Astrocyte (in vitro differentiated cells and primary cell): ENCODE measurements at regions not wholly inside any gene's neighbourhood (a gene's known extent, or its start where the extent isn't known, plus 50 kb on each side); places are given as distances from the start of the nearest gene placed in this dataset.

Experiments
- DNase-seq: peaks from one replicate; pipeline ENCODE4 v3.0.0-alpha.2; 2010; ENCODE audit warnings: low read depth
- FAIRE-seq: peaks from 2 replicates; lab custom pipeline; 2011; peaks lifted over from hg19 to GRCh38; lab: Jason Lieb, UNC
- H2AFZ ChIP-seq: 2 replicates; pipeline ENCODE4 v1.6.0; 2012; ENCODE audit warnings: low read depth, low read length, inconsistent platforms
- H3K27ac ChIP-seq: 2 replicates; pipeline ENCODE4 v1.5.1; 2011; ENCODE audit warnings: low read depth, low read length, inconsistent platforms
- H3K27me3 ChIP-seq: 2 replicates; pipeline ENCODE4 v1.6.0; 2011; ENCODE audit warnings: low read length, inconsistent platforms; ENCODE audit not compliant: insufficient read depth
- H3K36me3 ChIP-seq: 2 replicates; pipeline ENCODE4 v1.5.1; 2011; ENCODE audit warnings: low read length, inconsistent platforms; ENCODE audit not compliant: insufficient read depth
- H3K4me1 ChIP-seq: 2 replicates; pipeline ENCODE4 v1.5.1; 2011; ENCODE audit warnings: low read length, inconsistent platforms; ENCODE audit not compliant: insufficient read depth
- H3K4me2 ChIP-seq: 2 replicates; pipeline ENCODE4 v1.6.0; 2012; ENCODE audit warnings: low read length, inconsistent platforms
- H3K4me3 ChIP-seq: 2 replicates; pipeline ENCODE4 v1.5.1; 2011; ENCODE audit warnings: low read depth, mild to moderate bottlenecking, low read length, inconsistent platforms; ENCODE audit not compliant: insufficient read depth
- H3K79me2 ChIP-seq: 2 replicates; pipeline ENCODE4 v1.6.0; 2012; ENCODE audit warnings: mild to moderate bottlenecking, low read length, inconsistent platforms; ENCODE audit not compliant: insufficient read depth
- H3K9ac ChIP-seq: 2 replicates; pipeline ENCODE4 v1.6.0; 2012; ENCODE audit warnings: mild to moderate bottlenecking, low read length, inconsistent platforms
- H3K9me3 ChIP-seq: 2 replicates; pipeline ENCODE4 v1.5.1; 2012; ENCODE audit warnings: low read depth, mild to moderate bottlenecking, low read length, inconsistent platforms; ENCODE audit not compliant: insufficient read depth
- H4K20me1 ChIP-seq: 2 replicates; pipeline ENCODE4 v1.6.0; 2012; ENCODE audit warnings: low read length, inconsistent platforms; ENCODE audit not compliant: insufficient read depth
- H3K27ac Mint-ChIP-seq: one replicate; pipeline ENCODE4 v1.8.0; 2021; ENCODE audit warnings: mild to moderate bottlenecking, mixed read lengths; ENCODE audit not compliant: unreplicated experiment
- H3K27me3 Mint-ChIP-seq: one replicate; pipeline ENCODE4 v1.8.0; 2021; ENCODE audit warnings: low read depth, mixed read lengths; ENCODE audit not compliant: unreplicated experiment
- H3K36me3 Mint-ChIP-seq: one replicate; pipeline ENCODE4 v1.8.0; 2021; ENCODE audit warnings: low read depth, mixed read lengths; ENCODE audit not compliant: unreplicated experiment
- H3K4me1 Mint-ChIP-seq: one replicate; pipeline ENCODE4 v1.8.0; 2021; ENCODE audit warnings: low read depth, mixed read lengths; ENCODE audit not compliant: unreplicated experiment
- H3K4me3 Mint-ChIP-seq: one replicate; pipeline ENCODE4 v1.8.0; 2021; ENCODE audit warnings: mild to moderate bottlenecking, moderate library complexity, mixed read lengths; ENCODE audit not compliant: unreplicated experiment
- H3K9me3 Mint-ChIP-seq: one replicate; pipeline ENCODE4 v1.8.0; 2021; ENCODE audit warnings: mild to moderate bottlenecking, mixed read lengths; ENCODE audit not compliant: unreplicated experiment
- CTCF ChIP-seq: IDR thresholded peaks from 2 replicates; pipeline ENCODE4 v1.5.1; 2011; ENCODE audit warnings: low read depth, mild to moderate bottlenecking, inconsistent platforms, low read length, moderate library complexity; ENCODE audit not compliant: insufficient read depth
- EZH2 ChIP-seq: IDR thresholded peaks from 2 replicates; pipeline ENCODE4 v1.6.1; 2012; ENCODE audit warnings: mild to moderate bottlenecking, low read length, inconsistent platforms; ENCODE audit not compliant: insufficient read depth

DNA sequence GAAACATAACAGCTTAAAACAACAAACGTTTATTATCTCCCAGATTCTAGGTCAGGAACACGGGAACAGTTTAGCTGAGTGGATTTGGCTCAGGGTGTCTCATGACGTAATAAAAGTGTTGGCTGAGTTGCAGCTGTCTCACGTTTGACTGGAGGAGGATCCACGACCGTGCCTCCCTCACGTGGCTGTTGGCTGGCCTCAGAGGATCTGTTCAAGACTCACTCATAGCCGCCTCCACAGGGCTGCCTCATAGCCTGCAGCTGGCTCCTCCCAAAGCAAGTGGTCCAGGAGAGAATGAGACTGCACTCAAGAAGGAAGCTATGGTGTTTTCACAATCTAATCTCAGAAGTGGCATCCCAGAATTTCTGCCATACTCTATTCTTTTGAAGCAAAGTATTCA, 167.1 kb downstream of the RPRM start:
- no peak overlapping the region for H3K27ac Mint-ChIP-seq
- no peak for FAIRE-seq

DNA sequence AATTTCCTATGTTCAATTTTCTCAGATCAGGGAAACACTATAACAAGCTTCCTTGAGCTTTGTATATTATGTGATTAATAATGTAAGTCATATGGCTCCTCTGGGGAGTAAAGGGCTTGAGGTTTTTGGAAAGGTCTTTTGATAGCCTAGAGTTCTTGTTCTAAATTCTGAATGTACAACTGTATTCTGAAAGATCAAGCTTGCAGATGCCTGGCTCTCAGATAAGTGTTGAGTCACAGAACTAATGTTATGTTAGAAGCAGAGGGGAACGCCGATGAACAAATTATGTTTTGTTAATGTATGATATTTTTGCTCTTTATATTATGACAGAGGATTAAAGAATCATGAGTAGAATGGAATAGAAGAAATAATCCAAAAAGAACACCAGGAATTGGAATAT, 170.1 kb downstream of the RPRM start:
- Mint-ChIP-seq H3K27me3 (no peaks in the 10 kb centered on the region), H3K4me3 (no peak overlapping the region), H3K4me1 (no peaks in the 10 kb centered on the region), H3K9me3 (no peaks in the 10 kb centered on the region), H3K36me3 (no peaks in the 10 kb centered on the region), H3K27ac (no peak overlapping the region)
- FAIRE-seq, result no peak
- Histone ChIP-seq H3K4me3 (no peak overlapping the region), H2AFZ (no peak overlapping the region), H3K9me3 (no peaks in the 10 kb centered on the region), H4K20me1 (no peaks in the 10 kb centered on the region), H3K79me2 (no peaks in the 10 kb centered on the region), H3K27ac (no peak overlapping the region), H3K4me1 (no peaks in the 10 kb centered on the region), H3K9ac (no peak overlapping the region), H3K36me3 (no peaks in the 10 kb centered on the region), H3K27me3 (no peaks in the 10 kb centered on the region), H3K4me2 (no peak overlapping the region)
- no peak for DNase-seq
- TF ChIP-seq EZH2 (no peak), CTCF (no peak)

More for the DNA sequence above, 167.1 kb downstream of the RPRM start:
- H3K27me3 ChIP-seq, result no peaks in the 10 kb centered on the region
- DNase-seq, result no peak
- TF ChIP-seq CTCF (no peak), EZH2 (no peak)
- H3K4me3 Mint-ChIP-seq, result no peak overlapping the region
- no peaks in the 10 kb centered on the region for H3K9me3 ChIP-seq
- no peaks in the 10 kb centered on the region for H3K4me1 ChIP-seq
- no peak overlapping the region for H3K4me3 ChIP-seq
- no peak overlapping the region for H3K4me2 ChIP-seq
- H3K4me1 Mint-ChIP-seq, result no peaks in the 10 kb centered on the region
- no peak overlapping the region for H3K27ac ChIP-seq
- H3K79me2 ChIP-seq, result no peaks in the 10 kb centered on the region
- H3K36me3 Mint-ChIP-seq, result no peaks in the 10 kb centered on the region
- no peak overlapping the region for H2AFZ ChIP-seq
- no peaks in the 10 kb centered on the region for H4K20me1 ChIP-seq
- H3K27me3 Mint-ChIP-seq, result no peaks in the 10 kb centered on the region
- no peak overlapping the region for H3K9ac ChIP-seq
- H3K36me3 ChIP-seq, result no peaks in the 10 kb centered on the region
- H3K9me3 Mint-ChIP-seq, result no peaks in the 10 kb centered on the region

DNA sequence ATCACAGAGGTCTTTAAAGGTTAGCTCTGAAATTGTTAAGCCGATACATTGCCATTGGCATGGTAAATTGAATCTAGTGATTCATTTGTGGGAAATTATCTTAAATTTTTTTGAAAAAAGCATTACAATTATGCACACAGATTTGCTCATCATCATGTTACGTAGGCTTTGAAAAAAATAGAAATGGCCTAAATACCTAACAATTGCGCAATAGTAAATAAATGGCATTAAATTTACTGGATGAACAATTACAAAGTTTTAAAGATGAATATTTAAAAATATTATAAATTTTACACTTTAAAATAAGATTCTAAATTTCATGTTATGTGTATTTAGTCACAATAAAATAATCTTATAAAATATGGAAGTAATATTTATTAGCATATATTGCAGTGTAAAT, 171.3 kb downstream of the RPRM start:
- Mint-ChIP-seq H3K27me3 (no peaks in the 10 kb centered on the region), H3K4me1 (no peaks in the 10 kb centered on the region), H3K36me3 (no peaks in the 10 kb centered on the region), H3K27ac (no peak overlapping the region), H3K4me3 (no peak overlapping the region), H3K9me3 (no peaks in the 10 kb centered on the region)
- H3K9me3 ChIP-seq, result no peaks in the 10 kb centered on the region
- no peak overlapping the region for H3K27ac ChIP-seq
- H2AFZ ChIP-seq, result no peak overlapping the region
- H3K79me2 ChIP-seq, result no peaks in the 10 kb centered on the region
- no peak for FAIRE-seq
- H3K9ac ChIP-seq, result no peak overlapping the region
- H3K4me3 ChIP-seq, result no peak overlapping the region
- H3K27me3 ChIP-seq, result no peaks in the 10 kb centered on the region
- H3K4me2 ChIP-seq, result no peak overlapping the region
- no peak for TF ChIP-seq EZH2
- TF ChIP-seq CTCF, result no peak
- no peaks in the 10 kb centered on the region for H3K4me1 ChIP-seq
- no peak for DNase-seq
- H4K20me1 ChIP-seq, result no peaks in the 10 kb centered on the region
- no peaks in the 10 kb centered on the region for H3K36me3 ChIP-seq
